ACHN (cell line): ENCODE measurements at regions not wholly inside any gene's neighbourhood (a gene's known extent, or its start where the extent isn't known, plus 50 kb on each side); places are given as distances from the start of the nearest gene placed in this dataset.

Experiments
- DNase-seq: peaks from one replicate; pipeline ENCODE4 v3.0.0-alpha.2; 2015
- in situ Hi-C: cut with HindIII; loops from 2 replicates; pipeline ENCODE4 v1.10.0; 2017; ENCODE audit warnings: low sequenced_read_pairs, low pct_ligation_motif_present, low pct_unique_long_range_greater_than_20kb

- no peak for DNase-seq
- in situ Hi-C loops, result no loop called here
Observed at GRCh38 chr10:3484306-3485056, 300.5 kb downstream of the KLF6 start.

GRCh38 chr10:3482200-3482993 is 302.6 kb downstream of the KLF6 start:
- peak; percentile 92 for DNase-seq
- in situ Hi-C loops, result no loop called here

- no peak for DNase-seq
- in situ Hi-C loops, result no loop called here
Observed at GRCh38 chr10:3481496-3481895, 303.5 kb downstream of the KLF6 start.

GRCh38 chr10:3480990-3481315 is 304.1 kb downstream of the KLF6 start:
- no peak for DNase-seq
- in situ Hi-C loops, result no loop called here

GRCh38 chr10:3480281-3480989 is 304.6 kb downstream of the KLF6 start:
- DNase-seq, result no peak
- in situ Hi-C loops, result no loop called here

GRCh38 chr10:3478632-3479240 is 306.2 kb upstream of the PITRM1 start:
- in situ Hi-C loops, result no loop called here

GRCh38 chr10:3478153-3478552 is 305.6 kb upstream of the PITRM1 start:
- in situ Hi-C loops, result no loop called here

More at GRCh38 chr10:3478632-3479240, 306.2 kb upstream of the PITRM1 start:
- DNase-seq, result no peak

GRCh38 chr10:3477683-3478082 is 305.1 kb upstream of the PITRM1 start:
- peak; percentile 44 for DNase-seq

More at GRCh38 chr10:3478153-3478552, 305.6 kb upstream of the PITRM1 start:
- DNase-seq, result no peak

GRCh38 chr10:3476640-3477448 is 304.3 kb upstream of the PITRM1 start:
- DNase-seq, result peak; percentile 83
- in situ Hi-C loops, result no loop called here

More at GRCh38 chr10:3477683-3478082, 305.1 kb upstream of the PITRM1 start:
- in situ Hi-C loops, result no loop called here

GRCh38 chr10:3476186-3476585 is 303.6 kb upstream of the PITRM1 start:
- in situ Hi-C loops, result no loop called here
- DNase-seq, result peak; percentile 82

GRCh38 chr10:3475367-3475766 is 302.8 kb upstream of the PITRM1 start:
- DNase-seq, result peak; percentile 63
- in situ Hi-C loops, result no loop called here

- DNase-seq, result no peak
- in situ Hi-C loops, result no loop called here
Observed at GRCh38 chr10:3474266-3474665, 301.7 kb upstream of the PITRM1 start.

GRCh38 chr10:3473271-3473670 is 300.7 kb upstream of the PITRM1 start:
- in situ Hi-C loops, result no loop called here
- DNase-seq, result peak; percentile 42

- in situ Hi-C loops, result no loop called here
Observed at GRCh38 chr10:3472287-3473051, 299.9 kb upstream of the PITRM1 start.

GRCh38 chr10:3471927-3472286 is 299.3 kb upstream of the PITRM1 start:
- DNase-seq, result no peak
- in situ Hi-C loops, result no loop called here

More at GRCh38 chr10:3472287-3473051, 299.9 kb upstream of the PITRM1 start:
- DNase-seq, result peak; percentile 87

- in situ Hi-C loops, result no loop called here
- DNase-seq, result no peak
Observed at GRCh38 chr10:3471472-3471871, 298.9 kb upstream of the PITRM1 start.

GRCh38 chr10:3470191-3470590 is 297.6 kb upstream of the PITRM1 start:
- in situ Hi-C loops, result no loop called here
- DNase-seq, result no peak

GRCh38 chr10:3469639-3470020 is 297.0 kb upstream of the PITRM1 start:
- no peak for DNase-seq
- in situ Hi-C loops, result no loop called here
